ENCODE measurements at regions not wholly inside any gene's neighbourhood (a gene's known extent, or its start where the extent isn't known, plus 50 kb on each side); places are given as distances from the start of the nearest gene placed in this dataset.
A peak's percentile ranks its signal among the peaks of the same experiment; 100 is the strongest.
"Not testable (repeated sequence)": the region's sequence is repeated elsewhere in the genome, so short reads cannot be mapped to it uniquely, and the experiment has no call there.

DNA sequence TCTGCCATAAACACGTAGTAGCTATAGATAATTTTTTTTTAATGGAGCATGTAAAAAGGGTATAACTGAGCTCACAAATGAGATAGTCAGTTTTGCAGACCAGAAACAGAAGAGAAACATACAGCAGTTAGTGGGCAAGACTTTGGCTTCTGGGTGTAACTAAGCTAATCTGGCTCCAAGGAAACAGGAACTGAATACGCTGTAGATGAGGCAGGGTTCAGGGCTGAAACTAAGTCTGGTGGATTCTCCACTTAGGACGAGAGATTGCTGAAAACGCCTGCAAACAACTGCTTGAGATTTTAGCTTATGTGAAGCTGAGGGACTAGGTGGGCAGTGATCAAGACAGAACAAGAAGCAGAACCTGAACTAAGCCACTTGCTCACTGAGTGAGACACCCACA, 91.7 kb downstream of the SMIM20 start:
- Mint-ChIP-seq H3K4me1 (no peaks in the 10 kb centered on the region), H3K9me3 (peaks cover 0 to 34% (median 11%) of the 10 kb centered on the region in 9 donors), H3K27me3 (peaks cover 4 to 17% (median 13%) of the 10 kb centered on the region in 5 donors), H3K36me3 (no peaks in the 10 kb centered on the region), H3K27ac (no peak overlapping the region), H3K4me3 (no peak overlapping the region)
- ATAC-seq (no peak), DNase-seq (no peak)
- POLR2A ChIA-PET, result no interaction called here

DNA sequence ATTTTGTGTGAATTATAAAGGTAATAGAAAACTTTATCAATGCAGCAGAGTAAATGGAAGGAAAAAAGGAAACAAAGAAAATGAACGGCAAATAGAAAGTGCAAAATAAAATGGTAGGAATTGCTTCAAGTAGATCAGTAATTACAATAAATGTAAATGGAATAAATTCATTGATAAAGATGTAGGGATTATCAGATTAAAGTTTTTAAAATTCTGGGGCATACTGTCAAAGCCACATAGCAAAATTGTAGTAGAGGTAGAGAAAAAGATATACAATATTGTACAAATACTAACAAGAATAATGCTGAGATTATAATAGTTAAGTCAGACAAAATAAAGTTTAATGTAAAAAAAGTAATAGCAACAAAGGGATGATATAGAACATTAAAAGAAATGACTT, 94.7 kb downstream of the SMIM20 start:
- POLR2A ChIA-PET, result no interaction called here
- ATAC-seq (no peak), DNase-seq (no peak)
- H3K4me3 Mint-ChIP-seq, result no peak overlapping the region
- no peaks in the 10 kb centered on the region for H3K36me3 Mint-ChIP-seq
- H3K27ac Mint-ChIP-seq, result no peak overlapping the region
- peaks cover 0 to 34% (median 12%) of the 10 kb centered on the region in 9 donors for H3K9me3 Mint-ChIP-seq
- peaks cover 13 to 38% (median 19%) of the 10 kb centered on the region in 5 donors for H3K27me3 Mint-ChIP-seq
- no peaks in the 10 kb centered on the region for H3K4me1 Mint-ChIP-seq

DNA sequence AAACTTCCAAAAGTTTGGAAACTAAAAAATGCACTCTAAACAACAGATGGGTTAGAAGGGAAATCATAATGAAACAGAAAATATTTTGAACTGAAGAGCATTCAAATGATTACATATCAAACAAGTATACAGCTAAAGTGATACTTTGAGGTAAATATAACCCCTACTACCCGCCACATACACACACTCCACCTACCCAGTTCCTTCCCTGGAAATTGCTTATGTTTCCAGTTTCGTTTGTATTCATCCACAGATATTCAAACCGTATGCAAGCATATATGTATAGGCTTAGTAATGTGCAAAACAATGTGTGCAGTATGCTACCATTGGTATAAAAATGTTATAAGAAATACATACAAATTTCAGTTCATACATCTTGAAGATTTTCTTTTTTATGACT, 95.5 kb downstream of the SMIM20 start:
- POLR2A ChIA-PET, result no interaction called here
- H3K27me3 Mint-ChIP-seq, result peaks cover 15 to 42% (median 20%) of the 10 kb centered on the region in 5 donors
- DNase-seq, result no peak
- no peaks in the 10 kb centered on the region for H3K36me3 Mint-ChIP-seq
- H3K4me1 Mint-ChIP-seq, result no peaks in the 10 kb centered on the region
- ATAC-seq, result no peak
- no peak overlapping the region for H3K27ac Mint-ChIP-seq
- H3K9me3 Mint-ChIP-seq, result peaks cover 0 to 34% (median 12%) of the 10 kb centered on the region in 9 donors
- no peak overlapping the region for H3K4me3 Mint-ChIP-seq

DNA sequence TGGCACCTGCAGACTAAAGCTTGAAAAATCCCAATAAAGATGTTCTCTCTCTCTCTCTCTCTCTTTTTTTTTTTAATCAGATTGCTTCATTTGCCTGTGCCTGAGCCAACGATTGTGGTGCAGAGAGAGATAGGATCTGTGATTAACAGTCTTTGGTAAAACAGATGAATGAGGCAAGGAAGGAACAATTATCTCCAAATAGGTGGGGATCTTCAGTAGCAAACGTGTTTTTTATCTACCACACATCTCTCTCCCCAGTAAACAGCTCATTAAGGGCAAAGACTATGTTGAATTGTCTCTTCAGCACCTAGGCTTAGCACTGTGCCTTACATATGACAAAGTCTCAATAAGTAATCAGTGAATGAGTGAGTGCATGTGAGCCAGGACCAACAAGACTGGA, 96.3 kb downstream of the SMIM20 start:
- H3K27ac Mint-ChIP-seq, result peak overlapping the region in 1 of 10 donors; percentile 10
- POLR2A ChIA-PET, result no interaction called here
- H3K36me3 Mint-ChIP-seq, result no peaks in the 10 kb centered on the region
- DNase-seq, result no peak
- H3K4me3 Mint-ChIP-seq, result no peak overlapping the region
- peaks cover 17 to 50% (median 27%) of the 10 kb centered on the region in 5 donors for H3K27me3 Mint-ChIP-seq
- no peak for ATAC-seq
- peaks cover 0 to 34% (median 12%) of the 10 kb centered on the region in 9 donors for H3K9me3 Mint-ChIP-seq
- H3K4me1 Mint-ChIP-seq, result no peaks in the 10 kb centered on the region

DNA sequence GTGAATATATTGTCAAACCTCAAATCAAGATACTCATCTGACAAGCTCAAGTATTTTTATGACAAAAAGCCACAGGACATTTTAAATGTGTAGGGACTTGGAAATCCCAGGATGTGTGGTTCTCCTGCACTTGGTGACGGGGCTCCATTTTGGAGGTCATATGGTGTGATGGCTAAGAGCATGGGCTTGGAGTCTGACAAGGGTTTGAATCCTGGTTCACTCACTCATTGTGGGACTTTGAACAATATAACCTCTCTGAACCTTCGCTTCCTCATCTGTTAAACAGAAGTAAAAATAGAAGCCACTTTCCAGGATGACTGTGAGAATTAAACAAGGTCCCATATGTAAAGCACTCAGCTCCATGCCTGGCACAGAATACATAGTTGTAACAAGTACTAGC, 99.6 kb downstream of the SMIM20 start:
- no peak for ATAC-seq
- Mint-ChIP-seq H3K27me3 (peaks cover 18 to 54% (median 31%) of the 10 kb centered on the region in 5 donors), H3K4me3 (no peak overlapping the region), H3K4me1 (no peaks in the 10 kb centered on the region), H3K9me3 (peaks cover 0 to 16% (median 9%) of the 10 kb centered on the region in 9 donors), H3K27ac (no peak overlapping the region), H3K36me3 (no peaks in the 10 kb centered on the region)
- POLR2A ChIA-PET, result no interaction called here
- no peak for DNase-seq

DNA sequence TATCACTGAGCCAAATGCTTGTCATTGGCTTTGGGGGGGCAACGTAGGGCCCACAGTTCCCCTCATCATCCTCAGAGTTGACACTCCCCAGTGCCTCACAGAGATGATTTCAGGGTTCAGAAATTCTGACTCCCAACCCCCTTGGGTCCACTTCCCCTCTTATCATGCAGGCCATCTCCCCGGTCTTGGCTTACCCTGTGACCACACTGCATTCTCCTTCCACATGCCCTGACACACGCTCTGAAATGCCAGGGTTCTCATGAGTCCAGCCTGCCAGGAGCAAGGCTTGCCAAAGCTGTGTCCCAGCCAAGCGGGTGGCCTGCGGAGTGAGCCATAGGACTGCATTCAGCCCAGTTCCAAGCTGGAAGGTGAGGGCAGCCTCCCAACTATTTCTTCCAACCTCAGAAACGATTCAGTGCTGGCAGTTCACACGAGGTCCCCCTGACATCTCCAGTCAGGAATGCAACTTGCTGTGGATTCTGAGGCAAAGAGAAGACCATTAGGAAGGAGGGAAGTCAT, 101.2 kb downstream of the SMIM20 start:
- ATAC-seq, result no peak
- DNase-seq, result no peak
- H3K27ac Mint-ChIP-seq, result no peak overlapping the region
- H3K27me3 Mint-ChIP-seq, result peaks cover 17 to 54% (median 32%) of the 10 kb centered on the region in 5 donors
- no peaks in the 10 kb centered on the region for H3K36me3 Mint-ChIP-seq
- H3K9me3 Mint-ChIP-seq, result peaks cover 0 to 8% (median 3%) of the 10 kb centered on the region in 9 donors
- H3K4me3 Mint-ChIP-seq, result no peak overlapping the region
- H3K4me1 Mint-ChIP-seq, result no peaks in the 10 kb centered on the region
- POLR2A ChIA-PET, result no interaction called here

DNA sequence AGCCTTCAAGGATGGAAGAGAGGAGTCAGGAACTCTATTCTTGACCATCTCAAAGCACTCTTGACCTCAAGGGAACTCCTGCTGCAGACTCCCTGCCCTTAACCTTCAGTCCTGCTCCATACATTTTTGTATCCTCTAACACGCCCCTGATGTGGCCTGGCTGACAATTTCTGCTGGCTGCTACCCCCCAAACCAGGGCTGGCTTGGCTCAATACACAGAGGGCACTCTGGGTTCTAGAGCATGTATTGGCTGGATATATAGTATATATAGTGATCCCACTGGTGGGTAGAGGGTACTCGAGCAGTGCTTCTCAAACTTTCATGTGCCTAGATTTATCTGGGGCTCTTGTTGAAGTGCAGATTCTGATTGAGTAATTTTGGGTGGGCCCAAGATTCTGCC, 101.9 kb downstream of the SMIM20 start:
- H3K4me1 Mint-ChIP-seq, result no peaks in the 10 kb centered on the region
- no peaks in the 10 kb centered on the region for H3K36me3 Mint-ChIP-seq
- H3K9me3 Mint-ChIP-seq, result peaks cover 0 to 6% (median 0%) of the 10 kb centered on the region in 9 donors
- no peak overlapping the region for H3K27ac Mint-ChIP-seq
- DNase-seq (no peak), ATAC-seq (no peak)
- H3K27me3 Mint-ChIP-seq, result peaks cover 17 to 55% (median 33%) of the 10 kb centered on the region in 5 donors
- POLR2A ChIA-PET, result no interaction called here
- H3K4me3 Mint-ChIP-seq, result no peak overlapping the region

DNA sequence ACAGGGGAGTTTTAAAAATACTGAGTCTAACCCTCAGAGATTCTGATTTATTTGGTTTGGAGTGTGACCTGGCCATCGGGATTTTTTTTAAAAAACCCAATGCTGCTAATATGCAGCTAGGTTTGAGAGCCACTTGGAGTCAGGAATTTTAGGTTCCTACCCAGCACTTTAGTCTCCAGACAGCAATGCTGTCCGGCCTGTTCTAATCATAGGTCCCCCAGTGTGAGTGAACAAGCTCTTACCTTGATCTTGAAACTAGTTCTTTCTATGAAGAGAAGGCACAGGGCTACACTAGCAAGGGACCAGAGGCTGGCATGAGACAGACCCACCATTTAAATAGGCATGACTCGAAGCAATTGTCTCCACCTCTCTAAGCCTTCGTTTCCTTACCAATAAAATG, 103.5 kb downstream of the SMIM20 start:
- DNase-seq, result no peak
- Mint-ChIP-seq H3K4me3 (no peak overlapping the region), H3K9me3 (peaks cover 0 to 6% (median 0%) of the 10 kb centered on the region in 9 donors), H3K36me3 (no peaks in the 10 kb centered on the region), H3K27ac (no peak overlapping the region), H3K4me1 (no peaks in the 10 kb centered on the region), H3K27me3 (peaks cover 14 to 59% (median 35%) of the 10 kb centered on the region in 5 donors)
- ATAC-seq, result no peak
- POLR2A ChIA-PET, result no interaction called here

DNA sequence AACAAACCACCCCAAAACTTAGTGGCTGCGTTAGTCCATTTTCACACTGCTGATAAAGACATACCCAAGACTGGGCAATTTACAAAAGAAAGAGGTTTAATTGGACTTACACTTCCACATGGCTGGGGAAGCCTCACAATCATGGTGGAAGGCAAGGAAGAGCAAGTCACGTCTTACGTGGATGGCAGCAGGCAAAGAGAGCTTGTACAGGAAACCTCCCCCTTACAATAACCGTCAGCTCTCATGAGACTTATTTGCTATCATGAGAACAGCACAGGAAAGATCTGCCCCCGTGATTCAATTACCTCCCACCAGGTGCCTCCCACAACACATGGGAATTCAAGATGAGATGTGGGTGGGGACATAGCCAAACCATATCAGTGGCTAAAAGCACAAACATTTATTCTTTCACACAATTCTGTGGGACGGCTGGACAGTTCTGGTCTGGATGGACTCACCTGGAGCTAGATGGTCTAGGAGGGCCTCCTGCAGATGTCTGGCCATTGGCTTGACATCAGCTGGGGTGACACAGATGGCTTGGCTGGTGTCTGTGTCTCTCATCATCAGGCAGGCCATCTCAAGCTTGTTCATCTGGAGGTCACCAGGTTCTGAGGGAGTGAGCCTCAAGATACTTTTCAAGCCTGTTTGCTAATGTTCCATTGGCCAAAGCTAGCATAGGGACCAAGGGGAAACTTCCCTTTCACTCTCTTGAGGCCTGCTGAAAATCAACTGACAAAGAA, 104.1 kb downstream of the SMIM20 start:
- H3K9me3 Mint-ChIP-seq, H3K27ac Mint-ChIP-seq, POLR2A ChIA-PET, ATAC-seq, H3K4me3 Mint-ChIP-seq, DNase-seq, H3K36me3 Mint-ChIP-seq, H3K4me1 Mint-ChIP-seq: not testable (repeated sequence)
- peaks cover 15 to 59% (median 33%) of the 10 kb centered on the region in 5 donors for H3K27me3 Mint-ChIP-seq

DNA sequence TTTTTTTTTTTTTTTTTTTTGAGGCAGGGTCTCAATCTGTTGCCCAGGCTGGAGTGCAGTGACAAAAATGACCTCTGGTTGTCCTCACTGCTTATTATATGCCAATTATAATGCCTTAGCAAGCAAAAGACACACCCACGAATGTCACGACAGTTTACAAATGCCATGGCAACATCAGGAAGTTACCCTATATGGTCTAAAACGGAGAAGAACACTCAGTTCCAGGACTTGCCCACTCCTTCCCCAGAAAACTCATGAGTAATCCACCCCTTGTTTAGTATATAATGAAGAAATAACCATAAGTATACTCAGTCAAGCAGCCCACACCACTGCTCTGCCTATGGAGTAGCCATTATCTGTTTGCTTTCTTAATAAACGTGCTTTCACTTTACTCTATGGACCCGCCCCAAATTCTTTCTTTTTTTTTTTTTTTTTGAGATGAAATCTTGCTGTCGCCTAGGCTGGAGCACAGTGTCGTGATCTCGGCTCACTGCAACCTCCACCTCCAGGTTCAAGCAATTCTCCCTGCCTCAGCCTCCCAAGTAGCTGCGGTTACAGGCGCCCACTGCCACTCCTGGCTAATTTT, 106.2 kb downstream of the SMIM20 start:
- DNase-seq (no peak), ATAC-seq (no peak)
- Mint-ChIP-seq H3K4me1 (no peaks in the 10 kb centered on the region), H3K27me3 (peaks cover 10 to 48% (median 29%) of the 10 kb centered on the region in 5 donors), H3K9me3 (peaks cover 0 to 6% (median 0%) of the 10 kb centered on the region in 9 donors), H3K4me3 (peak overlapping the region in 3 of 10 donors; percentile 15 to 55 (median 23)), H3K36me3 (no peaks in the 10 kb centered on the region), H3K27ac (peak overlapping the region in 1 of 10 donors; percentile 73)
- POLR2A ChIA-PET, result no interaction called here

DNA sequence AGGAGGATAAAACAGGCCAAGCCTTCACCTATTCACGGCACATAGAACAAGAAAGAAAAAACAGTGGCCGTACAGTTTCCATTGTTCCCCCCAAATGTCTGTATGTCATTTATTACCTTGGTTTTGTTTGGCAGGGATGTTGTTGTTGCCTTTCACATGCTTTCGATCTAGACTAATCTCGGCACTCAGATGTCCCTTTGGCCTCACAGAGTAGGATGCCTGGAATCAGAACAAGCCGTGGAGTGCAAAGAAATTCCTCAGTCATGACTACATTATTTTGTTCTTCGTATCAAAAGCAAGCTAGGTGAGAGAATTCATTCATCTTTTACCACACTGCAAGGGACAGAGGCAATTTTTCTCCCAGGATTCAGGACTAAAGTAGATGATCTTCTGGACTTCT, 106.9 kb downstream of the SMIM20 start:
- no peak for ATAC-seq
- no peak for DNase-seq
- POLR2A ChIA-PET, result no interaction called here
- Mint-ChIP-seq H3K4me1 (no peaks in the 10 kb centered on the region), H3K27me3 (peaks cover 8 to 43% (median 25%) of the 10 kb centered on the region in 5 donors), H3K36me3 (no peaks in the 10 kb centered on the region), H3K27ac (peak overlapping the region in 1 of 10 donors; percentile 73), H3K9me3 (peaks cover 0 to 6% (median 0%) of the 10 kb centered on the region in 9 donors), H3K4me3 (no peak overlapping the region)

DNA sequence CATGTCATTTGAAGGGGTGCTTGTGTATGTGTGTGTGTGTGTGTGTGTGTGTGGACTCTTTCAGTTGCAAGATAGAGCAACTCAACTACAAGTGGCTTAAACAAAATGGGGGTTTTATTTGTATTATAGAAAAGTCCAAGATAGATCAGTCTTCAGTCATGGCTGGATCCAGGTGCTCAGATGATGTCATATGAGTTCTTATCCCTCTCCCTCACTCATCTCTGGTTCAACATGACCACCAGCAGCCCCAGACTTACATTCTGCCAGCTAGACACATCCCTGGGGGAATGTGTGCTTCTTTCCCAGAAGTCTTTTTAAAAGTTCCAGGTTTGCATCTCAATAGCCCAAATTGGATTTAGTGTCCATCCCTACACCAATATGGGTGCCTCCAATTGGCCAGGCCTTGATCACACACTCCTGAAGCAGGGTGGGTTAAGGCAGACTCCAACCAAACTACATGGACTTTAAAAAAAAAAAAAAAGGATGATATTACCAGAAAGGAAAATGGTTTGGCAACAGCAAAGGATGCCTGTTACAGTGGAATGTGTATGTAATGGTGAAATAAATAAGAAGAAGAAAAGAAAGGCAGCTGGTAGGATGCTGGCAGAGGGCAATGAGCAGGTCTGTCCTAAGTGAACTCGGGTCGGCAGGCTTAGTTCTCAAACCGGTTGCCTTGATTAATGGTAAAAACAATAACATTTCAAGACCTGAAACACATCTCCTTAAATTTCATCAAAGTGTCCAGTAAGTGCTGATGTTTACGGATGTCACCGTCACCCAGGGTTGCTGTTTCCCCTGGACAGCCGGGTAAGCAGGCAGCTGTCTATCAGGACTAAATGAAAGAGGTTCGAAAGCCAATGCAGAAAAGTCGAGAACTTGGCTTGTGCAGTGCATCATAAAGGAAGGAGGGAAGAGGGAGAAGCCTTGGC, 107.7 kb downstream of the SMIM20 start:
- H3K36me3 Mint-ChIP-seq, result no peaks in the 10 kb centered on the region
- no peak overlapping the region for H3K27ac Mint-ChIP-seq
- H3K4me3 Mint-ChIP-seq, result no peak overlapping the region
- ATAC-seq (no peak), DNase-seq (no peak)
- H3K9me3 Mint-ChIP-seq, result peaks cover 0 to 6% (median 0%) of the 10 kb centered on the region in 9 donors
- POLR2A ChIA-PET, result no interaction called here
- H3K4me1 Mint-ChIP-seq, result no peaks in the 10 kb centered on the region
- peaks cover 8 to 41% (median 26%) of the 10 kb centered on the region in 5 donors for H3K27me3 Mint-ChIP-seq

Measured in naive thymus-derived CD8-positive, alpha-beta T cell (primary cell).